SU-DHL-6 (cell line): ENCODE measurements at regions not wholly inside any gene's neighbourhood (a gene's known extent, or its start where the extent isn't known, plus 50 kb on each side); places are given as distances from the start of the nearest gene placed in this dataset.

Experiments used
- H2AFZ ChIP-seq: fragments of 200-600 bp; sonication (generic); 2 replicates; pipeline ENCODE4 v1.6.1; 2014; ENCODE audit warnings: low read depth, mild to moderate bottlenecking, moderate library complexity, mixed read lengths, antibody characterized with exemption, low read length; ENCODE audit not compliant: severe bottlenecking
- H3F3A ChIP-seq: fragments of 200-600 bp; shearing (Covaris generic); 2 replicates; pipeline ENCODE4 v1.6.0; 2016; ENCODE audit warnings: antibody characterized with exemption, mild to moderate bottlenecking; ENCODE audit not compliant: insufficient read depth
- H3K27ac ChIP-seq: fragments of 200-600 bp; sonication (generic); 2 replicates; pipeline ENCODE4 v1.5.1; 2016; ENCODE audit warnings: low read depth, mild to moderate bottlenecking, low read length, moderate library complexity, mixed read lengths
- H3K27me3 ChIP-seq: fragments of 200-600 bp; sonication (generic), shearing (Covaris generic); 2 replicates; pipeline ENCODE4 v1.6.0; 2014; ENCODE audit warnings: mild to moderate bottlenecking, low read length
- H3K36me3 ChIP-seq: fragments of 200-600 bp; sonication (generic); 2 replicates; pipeline ENCODE4 v1.6.1; 2014; ENCODE audit warnings: mild to moderate bottlenecking, low read length, mixed read lengths
- H3K4me2 ChIP-seq: fragments of 300-600, 200-600 bp; shearing (Covaris generic), sonication (generic); 2 replicates; pipeline ENCODE4 v1.6.0; 2014; ENCODE audit warnings: low read length, low read depth, mild to moderate bottlenecking; ENCODE audit not compliant: poor library complexity, severe bottlenecking
- H3K4me3 ChIP-seq: fragments of 200-600 bp; sonication (generic); 2 replicates; pipeline ENCODE4 v1.5.1; 2014; ENCODE audit warnings: antibody characterized with exemption, low read length, mild to moderate bottlenecking, mixed read lengths; ENCODE audit not compliant: insufficient read depth, poor library complexity, severe bottlenecking
- H3K79me2 ChIP-seq: fragments of 200-600 bp; sonication (generic); 2 replicates; pipeline ENCODE4 v1.6.1; 2014; ENCODE audit warnings: mild to moderate bottlenecking, low read length, moderate library complexity; ENCODE audit not compliant: insufficient read depth
- H3K9ac ChIP-seq: fragments of 200-600 bp; sonication (generic); 2 replicates; pipeline ENCODE4 v1.7.0; 2014; ENCODE audit warnings: mild to moderate bottlenecking, low read length
- H3K9me2 ChIP-seq: fragments of 200-600 bp; sonication (generic); replicated peaks from 2 replicates; pipeline ENCODE4 v1.6.1; 2014; ENCODE audit warnings: low read length; ENCODE audit not compliant: insufficient read depth
- H3K9me3 ChIP-seq: fragments of 200-600 bp; sonication (generic); 2 replicates; pipeline ENCODE4 v1.6.1; 2014; ENCODE audit warnings: low read length, mixed read lengths; ENCODE audit not compliant: insufficient read depth
- H4K20me1 ChIP-seq: fragments of 200-600 bp; sonication (generic); 2 replicates; pipeline ENCODE4 v1.6.1; 2014; ENCODE audit warnings: low read depth, mild to moderate bottlenecking, antibody characterized with exemption, low read length, moderate library complexity, mixed read lengths
- CTCF ChIP-seq: fragments of 200-600 bp; sonication (generic); IDR thresholded peaks from one replicate; pipeline ENCODE4 v1.5.1; 2017; ENCODE audit warnings: antibody characterized with exemption, mild to moderate bottlenecking, low read length, moderate library complexity; ENCODE audit not compliant: insufficient read depth, poor library complexity, severe bottlenecking
- EZH2phosphoT487 ChIP-seq: fragments of 200-600 bp; sonication (generic), shearing (Covaris generic); conservative IDR thresholded peaks from 2 replicates; pipeline ENCODE4 v1.6.1; 2018; ENCODE audit warnings: mild to moderate bottlenecking, antibody characterized with exemption, low read length, moderate library complexity, mixed read lengths

GRCh38 chr15:93645594-93645993, 556.6 kb upstream of the RGMA start:
- Histone ChIP-seq H2AFZ (no peak overlapping the region), H3K4me3 (no peak overlapping the region), H3K4me2 (no peak overlapping the region), H3K27me3 (no peaks in the 10 kb centered on the region), H3F3A (no peaks in the 10 kb centered on the region), H3K36me3 (no peaks in the 10 kb centered on the region), H3K9me3 (no peaks in the 10 kb centered on the region), H3K9me2 (no peaks in the 10 kb centered on the region), H3K27ac (no peak overlapping the region), H4K20me1 (no peaks in the 10 kb centered on the region), H3K9ac (no peak overlapping the region), H3K79me2 (no peaks in the 10 kb centered on the region)
- no peak for TF ChIP-seq CTCF
- TF ChIP-seq EZH2phosphoT487, result no peak

- no peak overlapping the region for H3K4me2 ChIP-seq
- TF ChIP-seq EZH2phosphoT487 (no peak), CTCF (no peak)
Observed at GRCh38 chr15:93644595-93644994, 555.6 kb upstream of the RGMA start.

GRCh38 chr15:93640411-93640962, 551.5 kb upstream of the RGMA start:
- H3K36me3 ChIP-seq, result no peaks in the 10 kb centered on the region
- no peak for TF ChIP-seq EZH2phosphoT487
- TF ChIP-seq CTCF, result no peak
- H3K9me2 ChIP-seq, result no peaks in the 10 kb centered on the region
- no peaks in the 10 kb centered on the region for H3K27me3 ChIP-seq
- H3K9ac ChIP-seq, result no peak overlapping the region
- H3K4me3 ChIP-seq, result no peak overlapping the region
- no peaks in the 10 kb centered on the region for H3K79me2 ChIP-seq
- no peaks in the 10 kb centered on the region for H4K20me1 ChIP-seq
- H3K9me3 ChIP-seq, result no peaks in the 10 kb centered on the region
- no peaks in the 10 kb centered on the region for H3F3A ChIP-seq
- no peak overlapping the region for H3K27ac ChIP-seq
- H2AFZ ChIP-seq, result no peak overlapping the region
- no peak overlapping the region for H3K4me2 ChIP-seq

More at GRCh38 chr15:93644595-93644994, 555.6 kb upstream of the RGMA start:
- no peaks in the 10 kb centered on the region for H3K9me3 ChIP-seq
- no peaks in the 10 kb centered on the region for H3K9me2 ChIP-seq
- no peaks in the 10 kb centered on the region for H3F3A ChIP-seq
- H3K4me3 ChIP-seq, result no peak overlapping the region
- H3K36me3 ChIP-seq, result no peaks in the 10 kb centered on the region
- H2AFZ ChIP-seq, result no peak overlapping the region
- H4K20me1 ChIP-seq, result no peaks in the 10 kb centered on the region
- H3K27me3 ChIP-seq, result no peaks in the 10 kb centered on the region
- H3K79me2 ChIP-seq, result no peaks in the 10 kb centered on the region
- H3K27ac ChIP-seq, result no peak overlapping the region
- H3K9ac ChIP-seq, result no peak overlapping the region
